ENCODE measurements at regions not wholly inside any gene's neighbourhood (a gene's known extent, or its start where the extent isn't known, plus 50 kb on each side); places are given as distances from the start of the nearest gene placed in this dataset.

DNA sequence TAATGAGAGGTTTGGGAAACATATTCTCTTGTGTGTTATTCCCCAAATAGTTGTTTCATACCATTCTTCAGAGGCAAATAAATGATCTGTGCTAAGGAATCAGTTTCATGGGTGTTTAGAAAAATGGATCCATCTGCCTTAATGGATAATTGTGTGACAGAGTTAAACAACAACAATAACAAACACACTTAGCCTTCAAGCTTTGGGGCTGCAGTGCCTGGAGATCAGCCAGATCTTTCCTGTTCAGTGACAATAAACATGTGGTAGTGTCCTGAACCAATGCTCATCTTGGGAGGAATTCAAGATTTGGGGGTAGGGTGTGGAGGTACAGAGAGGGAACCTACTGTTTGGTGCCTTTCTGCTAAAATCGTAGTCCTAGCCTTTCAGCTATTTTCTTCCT, 93.7 kb upstream of the PRICKLE1 start:
- no peak overlapping the region for H3K27ac ChIP-seq (ENCODE audit: insufficient read length, low read depth, low read length)
- no peak for DNase-seq
- H3K4me2 ChIP-seq (ENCODE audit: insufficient read depth, insufficient read length, low read length): no peak overlapping the region
- TF ChIP-seq, protein P1, sequence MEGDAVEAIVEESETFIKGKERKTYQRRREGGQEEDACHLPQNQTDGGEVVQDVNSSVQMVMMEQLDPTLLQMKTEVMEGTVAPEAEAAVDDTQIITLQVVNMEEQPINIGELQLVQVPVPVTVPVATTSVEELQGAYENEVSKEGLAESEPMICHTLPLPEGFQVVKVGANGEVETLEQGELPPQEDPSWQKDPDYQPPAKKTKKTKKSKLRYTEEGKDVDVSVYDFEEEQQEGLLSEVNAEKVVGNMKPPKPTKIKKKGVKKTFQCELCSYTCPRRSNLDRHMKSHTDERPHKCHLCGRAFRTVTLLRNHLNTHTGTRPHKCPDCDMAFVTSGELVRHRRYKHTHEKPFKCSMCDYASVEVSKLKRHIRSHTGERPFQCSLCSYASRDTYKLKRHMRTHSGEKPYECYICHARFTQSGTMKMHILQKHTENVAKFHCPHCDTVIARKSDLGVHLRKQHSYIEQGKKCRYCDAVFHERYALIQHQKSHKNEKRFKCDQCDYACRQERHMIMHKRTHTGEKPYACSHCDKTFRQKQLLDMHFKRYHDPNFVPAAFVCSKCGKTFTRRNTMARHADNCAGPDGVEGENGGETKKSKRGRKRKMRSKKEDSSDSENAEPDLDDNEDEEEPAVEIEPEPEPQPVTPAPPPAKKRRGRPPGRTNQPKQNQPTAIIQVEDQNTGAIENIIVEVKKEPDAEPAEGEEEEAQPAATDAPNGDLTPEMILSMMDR (conservative IDR thresholded peaks at IDR 0.05): no peak
- no peak overlapping the region for H4K8ac ChIP-seq (replicated peaks; ENCODE audit: insufficient read length, low read depth, low read length)
- no peak overlapping the region for H3K14ac ChIP-seq (ENCODE audit: insufficient read depth, low read length)
- no peak overlapping the region for H4K91ac ChIP-seq (ENCODE audit: insufficient read length, low read depth, low read length)
- no peak overlapping the region for H3K9ac ChIP-seq (ENCODE audit: extremely low read depth, insufficient read length, low read length)
- peaks cover 1 to 10% (median 2%) of the 10 kb centered on the region in 3 experiments; a peak in 3 of 7 replicates for H3K36me3 Mint-ChIP-seq (ENCODE audit: insufficient read depth in 1 of 3, low read depth in 3 of 3)
- H3K79me1 ChIP-seq (ENCODE audit: insufficient read depth, low read depth, low read length, poor library complexity, severe bottlenecking): no peaks in the 10 kb centered on the region
- H4K20me1 ChIP-seq (ENCODE audit: control insufficient read depth, insufficient read depth, insufficient read length): no peaks in the 10 kb centered on the region
- H3K23ac ChIP-seq (ENCODE audit: insufficient read length, low read depth, low read length): no peak overlapping the region
- H2BK20ac ChIP-seq (ENCODE audit: low read depth, low read length, poor library complexity, severe bottlenecking): no peak overlapping the region
- no peak overlapping the region for H3K4me3 Mint-ChIP-seq
- no peak overlapping the region for H3K27ac Mint-ChIP-seq
- peaks cover 2% of the 10 kb centered on the region in 2 experiments; a peak in 3 of 5 replicates for H3K9me3 Mint-ChIP-seq
- H2BK12ac ChIP-seq (ENCODE audit: insufficient read length, low read depth, low read length): no peak overlapping the region
- no peaks in the 10 kb centered on the region for H3K23me2 ChIP-seq (ENCODE audit: insufficient read length, low read depth, low read length, poor library complexity, severe bottlenecking)
- no peaks in the 10 kb centered on the region for H3K9me3 ChIP-seq (ENCODE audit: control insufficient read depth, low read depth, low read length)
- H3K4ac ChIP-seq (ENCODE audit: low read depth, low read length): no peak overlapping the region
- H2BK5ac ChIP-seq (ENCODE audit: insufficient read length, low read length): no peak overlapping the region
- no peaks in the 10 kb centered on the region for H3K79me2 ChIP-seq (ENCODE audit: insufficient read depth, low read length)
- no peak overlapping the region for H2AFZ ChIP-seq (ENCODE audit: low read length)
- H3K27me3 Mint-ChIP-seq (ENCODE audit: low read depth): no peaks in the 10 kb centered on the region
- no peak overlapping the region for H2AK5ac ChIP-seq (ENCODE audit: insufficient read length, low read length)
- H3K4me1 ChIP-seq (ENCODE audit: insufficient read depth, low read length): peaks cover 10% of the 10 kb centered on the region; the same call in 1 of the 2 replicates
- H4K5ac ChIP-seq (ENCODE audit: insufficient read length, low read depth, low read length): no peak overlapping the region
- no peak overlapping the region for H3K18ac ChIP-seq (ENCODE audit: insufficient read length, low read depth, low read length)
- no peaks in the 10 kb centered on the region for H3K27me3 ChIP-seq (ENCODE audit: insufficient read depth, low read length)
- WGBS (ENCODE audit: extremely low coverage, insufficient read length, low lambda C conversion rate): no CpG with 5 or more reads among the region's 1 CpG
- H2BK15ac ChIP-seq (ENCODE audit: low read depth, low read length): no peak overlapping the region
- no peak overlapping the region for H3K56ac ChIP-seq (ENCODE audit: insufficient read length, low read depth, low read length)
- peaks cover 20 to 21% of the 10 kb centered on the region in 2 experiments for H3K4me1 Mint-ChIP-seq
- H2BK120ac ChIP-seq (ENCODE audit: low read depth, low read length, poor library complexity, severe bottlenecking): no peak overlapping the region
- no peak overlapping the region for H3T11ph ChIP-seq (ENCODE audit: low read length)
